IMR-90 (cell line): ENCODE measurements at regions not wholly inside any gene's neighbourhood (a gene's known extent, or its start where the extent isn't known, plus 50 kb on each side); places are given as distances from the start of the nearest gene placed in this dataset.
"Not testable (repeated sequence)": the region's sequence is repeated elsewhere in the genome, so short reads cannot be mapped to it uniquely, and the experiment has no call there.

ENCODE experiments used
- ATAC-seq: fragments of 200-7000 bp; cut with Tn5 transposase; 2 replicates; pipeline ENCODE4 v1.9.1; 2020; ENCODE audit warnings: low read depth, mild to moderate bottlenecking, moderate library complexity
- BruUV-seq: library from RNA; stranded (reverse); fragments of 400-500 nt; replicated peaks from 2 replicates; lab custom pipeline; 2021; lab: Mats Ljungman, UMichigan
- CTCF ChIA-PET: fragments of 300-600 bp; formaldehyde crosslinking; extraction: SDS; loops from one replicate; lab custom pipeline; 2021; ENCODE audit warnings: antibody characterized with exemption; lab: Yijun Ruan, JAX
- POLR2A ChIA-PET: fragments of 300-600 bp; sonication (Branson Sonifier 250); formaldehyde crosslinking; loops from one replicate; lab custom pipeline; 2022; ENCODE audit warnings: antibody characterized with exemption; ENCODE audit not compliant: unreplicated experiment; lab: Charles Lee
- DNase-seq: peaks from one replicate; pipeline ENCODE4 v3.0.0; 2013
- H2AFZ ChIP-seq: replicated peaks from 2 replicates; pipeline ENCODE3; 2013; ENCODE audit warnings: low read length, mild to moderate bottlenecking; ENCODE audit not compliant: poor library complexity
- H2AK5ac ChIP-seq: 2 replicates; pipeline ENCODE4 v1.6.1; 2013; ENCODE audit warnings: low read depth, low read length, inconsistent platforms
- H2AK9ac ChIP-seq: replicated peaks from 2 replicates; pipeline ENCODE3; 2013; ENCODE audit warnings: mild to moderate bottlenecking, low read depth, low read length, moderate library complexity; ENCODE audit not compliant: poor library complexity
- H2BK120ac ChIP-seq: 2 replicates; pipeline ENCODE4 v1.6.1; 2013; ENCODE audit warnings: low read depth, low read length, inconsistent platforms
- H2BK15ac ChIP-seq: 3 replicates; pipeline ENCODE4 v1.6.1; 2013; ENCODE audit warnings: low read depth, low read length, inconsistent platforms
- H2BK20ac ChIP-seq: 2 replicates; pipeline ENCODE4 v1.6.1; 2013; ENCODE audit warnings: low read depth, mild to moderate bottlenecking, inconsistent platforms, low read length, moderate library complexity
- H2BK5ac ChIP-seq: 2 replicates; pipeline ENCODE4 v1.6.1; 2013; ENCODE audit warnings: mild to moderate bottlenecking, low read depth, low read length, inconsistent platforms; ENCODE audit not compliant: poor library complexity, severe bottlenecking
- H3K14ac ChIP-seq: replicated peaks from 2 replicates; pipeline ENCODE4 v1.6.1; 2013; ENCODE audit warnings: low read depth, low read length, inconsistent platforms
- H3K18ac ChIP-seq: 2 replicates; pipeline ENCODE4 v1.6.1; 2013; ENCODE audit warnings: low read depth, low read length, control low read depth
- H3K23ac ChIP-seq: 2 replicates; pipeline ENCODE4 v1.6.1; 2013; ENCODE audit warnings: low read depth, low read length, inconsistent platforms
- H3K27ac ChIP-seq: 2 replicates; pipeline ENCODE4 v1.5.1; 2013; ENCODE audit warnings: mild to moderate bottlenecking, control low read depth, low read length; ENCODE audit not compliant: insufficient read depth
- H3K27me3 ChIP-seq: 2 replicates; pipeline ENCODE4 v1.6.1; 2013; ENCODE audit warnings: low read length; ENCODE audit not compliant: control insufficient read depth, insufficient read depth
- H3K36me3 ChIP-seq: 2 replicates; pipeline ENCODE4 v1.6.1; 2013; ENCODE audit warnings: low read length, mixed read lengths; ENCODE audit not compliant: control insufficient read depth, insufficient read depth
- H3K4ac ChIP-seq: 2 replicates; pipeline ENCODE4 v1.6.1; 2013; ENCODE audit warnings: low read depth, low read length, inconsistent platforms
- H3K4me1 ChIP-seq: 2 replicates; pipeline ENCODE4 v1.6.1; 2013; ENCODE audit warnings: low read length, mixed read lengths; ENCODE audit not compliant: control insufficient read depth, insufficient read depth
- H3K4me2 ChIP-seq: 2 replicates; pipeline ENCODE4 v1.6.1; 2013; ENCODE audit warnings: low read depth, mild to moderate bottlenecking, control low read depth, low read length, moderate library complexity
- H3K4me3 ChIP-seq: 2 replicates; pipeline ENCODE4 v1.5.1; 2013; ENCODE audit warnings: low read depth, mild to moderate bottlenecking, control low read depth, low read length, moderate library complexity; ENCODE audit not compliant: insufficient read depth
- H3K56ac ChIP-seq: 2 replicates; pipeline ENCODE4 v1.6.1; 2013; ENCODE audit warnings: low read length, inconsistent platforms; ENCODE audit not compliant: insufficient read depth; ENCODE audit errors: extremely low read depth
- H3K79me1 ChIP-seq, 2 experiments: 2 replicates each; pipeline ENCODE4 v1.6.1; 2013; ENCODE audit warnings: low read length in 2 of 2, inconsistent platforms in 1 of 2, low read depth in 1 of 2
- H3K9ac ChIP-seq: 2 replicates; pipeline ENCODE4 v1.6.1; 2013; ENCODE audit warnings: low read depth, low read length, control low read depth
- H3K9me1 ChIP-seq: 2 replicates; pipeline ENCODE4 v1.6.1; 2013; ENCODE audit warnings: low read length, inconsistent platforms; ENCODE audit not compliant: insufficient read depth
- H3K9me3 ChIP-seq: 2 replicates; pipeline ENCODE4 v1.6.1; 2013; ENCODE audit warnings: low read length; ENCODE audit not compliant: control insufficient read depth, insufficient read depth
- H4K20me1 ChIP-seq: 2 replicates; pipeline ENCODE4 v1.6.1; 2013; ENCODE audit warnings: low read length, inconsistent platforms; ENCODE audit not compliant: insufficient read depth
- H4K5ac ChIP-seq: 2 replicates; pipeline ENCODE4 v1.6.1; 2013; ENCODE audit warnings: mild to moderate bottlenecking, low read depth, low read length, control low read depth
- H4K8ac ChIP-seq, 2 experiments: 2 replicates each; pipeline ENCODE4 v1.6.1; 2013; ENCODE audit warnings: low read depth in 2 of 2, low read length in 2 of 2, control low read depth in 1 of 2, inconsistent platforms in 1 of 2
- H4K91ac ChIP-seq: 2 replicates; pipeline ENCODE4 v1.6.1; 2013; ENCODE audit warnings: low read depth, low read length, inconsistent platforms; ENCODE audit not compliant: insufficient read depth
- WGBS, 2 experiments: methylation state at CpG; one replicate each; pipeline versions ENCODE4 v1.1.5 to v1.1.7; 2013; ENCODE audit warnings: missing lambda C conversion rate in 2 of 2; ENCODE audit not compliant: insufficient read length in 1 of 2; ENCODE audit errors: extremely low coverage in 2 of 2; 5-methylcytosine and 5-hydroxymethylcytosine counted together
- dilution Hi-C: fragments of 300-500 bp; cut with HindIII; formaldehyde crosslinking; loops from one replicate; pipeline ENCODE4 v1.14.3; 2018; ENCODE audit warnings: low sequenced_read_pairs; ENCODE audit not compliant: unreplicated experiment
- in situ Hi-C: fragments of 300-500 bp; cut with MboI; formaldehyde crosslinking; loops from 3 replicates; pipeline ENCODE4 v1.14.3; 2019; ENCODE audit warnings: low sequenced_read_pairs, inconsistent platforms, mixed read lengths
- intact Hi-C: fragments of 100-400 bp; cut with micrococcal nuclease; formaldehyde crosslinking; loops from 2 replicates; pipeline ENCODE4 v1.10.0; 2022

- H3K23ac ChIP-seq, H3K9ac ChIP-seq, CTCF ChIA-PET, intact Hi-C loops, H3K18ac ChIP-seq, H2AK5ac ChIP-seq, H3K4me3 ChIP-seq, POLR2A ChIA-PET, H2AK9ac ChIP-seq, H4K20me1 ChIP-seq, H2BK15ac ChIP-seq, H3K36me3 ChIP-seq, DNase-seq, H3K56ac ChIP-seq, H3K79me1 ChIP-seq, H3K27me3 ChIP-seq, H4K5ac ChIP-seq, H3K9me3 ChIP-seq, H2AFZ ChIP-seq, BruUV-seq, H3K14ac ChIP-seq, ATAC-seq, H3K9me1 ChIP-seq, H2BK120ac ChIP-seq, dilution Hi-C loops, H4K91ac ChIP-seq, H4K8ac ChIP-seq, in situ Hi-C loops, H2BK5ac ChIP-seq, H2BK20ac ChIP-seq, H3K4ac ChIP-seq, H3K4me2 ChIP-seq, H3K27ac ChIP-seq: not testable (repeated sequence)
- H3K4me1 ChIP-seq: peaks cover 14% of the 10 kb centered on the region
- no CpG with 5 or more reads among the region's 7 CpGs for WGBS, 2 experiments
Measured at GRCh38 chr1:183737916-183738315, 67.0 kb upstream of the RGL1 start.
